H7 (cell line): ENCODE measurements at regions not wholly inside any gene's neighbourhood (a gene's known extent, or its start where the extent isn't known, plus 50 kb on each side); places are given as distances from the start of the nearest gene placed in this dataset.

Source experiments
- DNase-seq: peaks from one replicate; pipeline ENCODE4 v3.0.0; 2012
- H3K27me3 ChIP-seq: 2 replicates; pipeline ENCODE4 v1.6.0; 2011; ENCODE audit warnings: mild to moderate bottlenecking, low read length; ENCODE audit not compliant: control insufficient read depth, insufficient read depth
- H3K36me3 ChIP-seq: replicated peaks from 2 replicates; pipeline ENCODE4 v1.5.1; 2011; ENCODE audit warnings: low read length; ENCODE audit not compliant: control insufficient read depth, insufficient read depth
- H3K4me3 ChIP-seq: 2 replicates; pipeline ENCODE4 v1.5.1; 2011; ENCODE audit warnings: low read depth, mild to moderate bottlenecking, control low read depth, low read length, moderate library complexity; ENCODE audit not compliant: insufficient read depth

- Histone ChIP-seq H3K4me3 (no peak overlapping the region), H3K27me3 (no peaks in the 10 kb centered on the region), H3K36me3 (no peaks in the 10 kb centered on the region)
- DNase-seq, result no peak
These were observed 304.8 kb upstream of the TSHZ2 start for GRCh38 chr20:52667358-52667757.

- no peak for DNase-seq
- no peaks in the 10 kb centered on the region for H3K36me3 ChIP-seq
These were observed 306.7 kb upstream of the TSHZ2 start for GRCh38 chr20:52665441-52665840.

DNA sequence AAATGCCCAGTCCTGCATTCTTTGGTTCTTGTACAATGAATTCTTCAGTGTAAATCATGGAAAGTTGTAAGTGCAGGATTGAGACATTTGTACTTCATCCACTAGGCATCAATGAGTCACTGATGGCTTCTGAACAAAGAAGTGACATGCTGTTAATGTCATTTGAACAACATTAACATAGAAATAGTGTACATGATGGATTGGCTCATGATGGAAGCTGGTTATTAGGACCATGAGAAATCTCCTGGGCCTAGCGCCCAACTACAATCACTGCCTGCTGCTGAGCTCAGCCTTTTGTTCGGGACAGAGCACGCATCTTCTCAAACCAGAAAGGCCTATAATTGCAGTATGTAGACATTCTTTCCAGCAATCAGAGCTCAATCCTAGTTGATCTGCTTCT is 316.8 kb upstream of the TSHZ2 start:
- H3K36me3 ChIP-seq, result no peaks in the 10 kb centered on the region
- H3K4me3 ChIP-seq, result no peak overlapping the region
- DNase-seq, result no peak
- no peaks in the 10 kb centered on the region for H3K27me3 ChIP-seq

More at GRCh38 chr20:52665441-52665840, 306.7 kb upstream of the TSHZ2 start:
- no peak overlapping the region for H3K4me3 ChIP-seq
- H3K27me3 ChIP-seq, result no peaks in the 10 kb centered on the region

GRCh38 chr20:52654567-52654966 is 317.6 kb upstream of the TSHZ2 start:
- Histone ChIP-seq H3K4me3 (no peak overlapping the region), H3K27me3 (no peaks in the 10 kb centered on the region), H3K36me3 (no peaks in the 10 kb centered on the region)
- no peak for DNase-seq

DNA sequence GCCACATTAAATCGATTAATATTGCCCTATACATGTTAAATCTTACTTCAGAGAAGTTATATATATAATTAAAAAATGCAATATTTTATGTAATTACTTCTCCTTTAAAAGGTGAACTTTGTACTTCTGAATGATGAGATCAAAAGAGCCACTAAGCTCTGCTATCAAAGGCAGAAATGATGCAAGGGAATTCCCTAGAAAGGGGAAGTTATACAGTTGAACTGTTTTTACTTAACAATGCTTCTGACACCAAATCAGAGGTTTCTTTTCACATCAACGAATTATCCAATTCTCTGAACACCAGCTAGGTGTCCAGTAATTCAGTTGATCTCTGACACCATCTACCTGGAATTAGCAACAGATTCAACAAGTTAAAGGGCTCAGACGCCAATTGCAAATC is 319.9 kb upstream of the TSHZ2 start:
- no peaks in the 10 kb centered on the region for H3K36me3 ChIP-seq
- H3K27me3 ChIP-seq, result no peaks in the 10 kb centered on the region
- no peak for DNase-seq
- no peak overlapping the region for H3K4me3 ChIP-seq

DNA sequence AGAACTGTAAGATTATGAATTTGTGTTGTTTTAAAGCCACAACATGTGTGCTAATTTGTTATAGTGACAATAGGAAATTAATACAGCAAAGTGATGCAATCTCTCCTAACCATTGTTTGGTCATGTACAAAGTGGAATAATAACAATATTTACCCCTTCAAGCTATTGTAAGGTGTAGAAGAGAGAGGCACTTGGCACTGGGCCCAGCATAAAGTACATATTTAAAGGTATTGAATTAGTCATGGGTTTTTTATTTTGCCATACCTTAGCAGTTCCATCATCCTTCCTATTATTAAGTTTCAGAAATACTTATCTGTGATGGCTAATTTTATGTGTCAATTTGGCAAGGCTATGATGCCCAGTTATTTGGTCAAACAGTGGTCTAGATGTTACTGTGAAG is 322.4 kb upstream of the TSHZ2 start:
- DNase-seq, result no peak
- no peaks in the 10 kb centered on the region for H3K36me3 ChIP-seq
- no peaks in the 10 kb centered on the region for H3K27me3 ChIP-seq
- H3K4me3 ChIP-seq, result no peak overlapping the region

DNA sequence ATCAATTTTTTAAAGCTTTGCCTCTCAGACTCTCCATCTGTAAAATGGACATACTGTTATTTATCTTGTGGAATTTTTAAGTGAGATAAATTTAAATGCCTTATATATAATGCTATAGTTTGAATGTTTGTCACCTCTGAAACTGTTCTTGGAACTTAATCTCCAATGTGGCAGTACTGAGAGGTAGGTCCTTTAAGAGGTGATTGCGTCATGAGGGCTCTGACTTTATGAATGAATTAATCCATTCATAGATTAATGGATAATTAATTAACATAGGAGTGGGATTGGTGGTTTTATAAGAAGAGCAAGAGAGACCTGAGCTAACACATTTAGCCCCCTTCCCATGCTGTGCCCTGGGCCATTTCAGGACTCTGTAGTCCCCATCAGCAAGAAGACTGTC is 326.3 kb upstream of the TSHZ2 start:
- H3K4me3 ChIP-seq, result no peak overlapping the region
- no peaks in the 10 kb centered on the region for H3K27me3 ChIP-seq
- no peaks in the 10 kb centered on the region for H3K36me3 ChIP-seq
- no peak for DNase-seq

GRCh38 chr20:52643034-52643433 is 329.1 kb upstream of the TSHZ2 start:
- DNase-seq, result no peak
- H3K36me3 ChIP-seq, result no peaks in the 10 kb centered on the region
- no peak overlapping the region for H3K4me3 ChIP-seq
- H3K27me3 ChIP-seq, result no peaks in the 10 kb centered on the region

DNA sequence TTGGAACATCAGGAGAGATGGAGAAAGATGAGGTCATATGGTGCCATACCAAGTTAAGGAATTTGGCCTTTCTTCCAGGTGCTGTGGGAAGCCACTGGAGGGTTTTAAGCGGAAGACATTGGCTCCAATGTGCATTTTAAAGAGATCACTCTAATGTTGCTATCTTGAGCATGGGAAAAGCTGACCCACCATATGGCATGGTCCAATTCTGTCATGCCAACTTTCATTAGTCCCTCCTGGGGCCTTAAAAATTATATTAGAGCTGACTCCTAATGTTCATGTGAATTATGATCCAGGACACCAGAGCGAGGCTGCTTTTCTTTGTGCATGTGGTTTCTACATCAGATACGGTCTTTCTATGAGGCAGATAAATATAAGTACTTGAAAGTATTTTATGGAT is 335.0 kb upstream of the TSHZ2 start:
- H3K27me3 ChIP-seq, result no peaks in the 10 kb centered on the region
- DNase-seq, result no peak
- H3K4me3 ChIP-seq, result no peak overlapping the region
- no peaks in the 10 kb centered on the region for H3K36me3 ChIP-seq

DNA sequence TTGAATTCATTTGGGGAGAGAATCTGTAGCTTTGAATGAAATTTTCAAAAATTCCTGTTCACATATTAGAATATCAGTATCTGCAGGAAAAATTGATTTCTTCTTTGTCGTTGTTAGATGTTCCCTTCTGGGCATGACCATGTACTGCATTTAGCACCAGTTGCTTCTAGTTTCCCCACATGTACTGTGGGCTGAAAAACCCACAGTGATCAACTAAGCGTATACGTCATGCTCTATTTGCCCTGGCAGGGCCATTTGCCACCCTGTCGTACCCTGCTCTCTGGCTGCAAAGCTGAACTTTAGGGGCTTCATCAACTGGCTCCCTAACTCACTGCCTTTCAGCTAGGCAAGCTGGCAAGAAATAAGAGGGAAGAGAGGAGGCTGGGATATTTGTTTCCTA is 340.7 kb upstream of the TSHZ2 start:
- H3K4me3 ChIP-seq, result no peak overlapping the region
- no peak for DNase-seq
- no peaks in the 10 kb centered on the region for H3K36me3 ChIP-seq
- no peaks in the 10 kb centered on the region for H3K27me3 ChIP-seq

DNA sequence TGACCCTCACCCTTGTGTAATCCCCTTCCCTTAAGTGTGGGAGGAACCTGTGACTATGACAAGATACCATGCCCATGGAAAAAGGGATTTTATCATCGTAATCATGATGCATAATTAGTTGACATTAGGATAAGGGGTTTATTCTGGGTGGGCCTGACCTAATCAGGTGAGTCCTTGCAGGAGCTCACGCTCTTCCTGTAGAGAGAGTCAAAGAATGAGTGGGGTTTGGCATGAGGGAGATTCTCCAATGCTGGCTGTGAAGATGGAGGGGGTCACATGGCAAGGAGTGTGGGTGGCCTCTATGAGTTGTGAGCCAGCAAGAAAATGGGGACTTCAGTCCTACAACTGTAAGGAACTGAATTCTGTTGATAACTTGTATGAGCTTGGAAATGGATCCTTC is 342.0 kb upstream of the TSHZ2 start:
- Histone ChIP-seq H3K4me3 (no peak overlapping the region), H3K27me3 (no peaks in the 10 kb centered on the region), H3K36me3 (no peaks in the 10 kb centered on the region)
- DNase-seq, result no peak

DNA sequence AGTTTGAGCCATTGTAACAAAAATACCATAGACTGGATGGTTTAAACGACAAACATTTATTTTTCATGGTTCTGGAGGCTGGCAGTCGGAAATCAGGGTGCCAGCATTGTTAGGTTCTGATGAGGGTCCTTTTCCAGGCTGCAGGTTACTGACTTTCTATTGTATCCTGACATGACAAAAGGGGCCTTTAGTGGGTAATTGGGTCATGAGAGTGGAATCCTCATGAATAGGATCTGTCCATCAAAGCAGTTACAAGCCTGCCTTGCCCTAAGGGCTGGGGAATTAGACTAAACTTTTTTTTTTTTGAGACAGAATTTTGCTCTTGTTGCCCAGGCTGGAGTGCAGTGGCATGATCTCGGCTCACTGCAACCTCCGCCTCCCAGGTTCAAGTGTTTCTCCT is 347.9 kb upstream of the TSHZ2 start:
- H3K4me3 ChIP-seq, result no peak overlapping the region
- H3K36me3 ChIP-seq, result no peaks in the 10 kb centered on the region
- H3K27me3 ChIP-seq, result no peaks in the 10 kb centered on the region
- no peak for DNase-seq

DNA sequence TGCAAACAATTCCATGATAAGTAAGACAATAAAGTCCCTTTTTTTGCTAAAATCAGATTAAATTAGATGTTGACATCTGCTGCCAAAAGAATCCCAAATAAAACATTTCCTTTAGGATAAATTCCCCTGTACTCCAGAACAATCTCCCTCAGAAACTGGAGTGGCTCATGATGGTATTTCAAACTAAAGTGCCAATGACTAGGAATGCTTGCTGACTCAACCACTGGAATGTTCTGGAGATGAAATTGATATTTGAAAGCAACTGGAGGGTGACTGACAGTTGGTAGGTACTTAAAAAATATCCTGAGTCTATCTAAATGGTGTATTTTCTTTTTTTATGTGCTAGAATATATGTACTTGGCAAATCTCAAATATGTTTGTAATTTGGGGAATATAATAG is 350.1 kb upstream of the TSHZ2 start:
- Histone ChIP-seq H3K36me3 (no peaks in the 10 kb centered on the region), H3K27me3 (no peaks in the 10 kb centered on the region), H3K4me3 (no peak overlapping the region)
- no peak for DNase-seq

DNA sequence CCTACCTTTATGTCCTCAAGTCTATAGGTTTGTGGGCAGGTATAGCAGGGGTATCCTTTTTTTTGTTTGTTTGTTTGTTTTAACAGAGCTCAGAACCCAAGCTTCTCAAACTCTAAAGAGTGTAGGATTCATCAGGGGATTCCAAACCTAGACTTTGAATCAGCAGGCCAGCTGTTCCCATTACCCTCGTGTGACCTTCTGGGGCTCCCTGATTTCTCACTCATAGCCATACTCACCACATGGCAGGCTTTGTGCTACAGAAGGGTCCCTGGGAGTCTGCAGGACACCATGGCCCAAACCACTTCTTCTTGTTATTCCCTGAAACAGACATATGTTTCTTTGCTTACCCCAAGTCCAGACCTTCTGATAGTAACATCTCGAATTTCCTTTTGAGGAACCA is 350.8 kb upstream of the TSHZ2 start:
- no peaks in the 10 kb centered on the region for H3K27me3 ChIP-seq
- H3K4me3 ChIP-seq, result no peak overlapping the region
- H3K36me3 ChIP-seq, result no peaks in the 10 kb centered on the region
- no peak for DNase-seq

DNA sequence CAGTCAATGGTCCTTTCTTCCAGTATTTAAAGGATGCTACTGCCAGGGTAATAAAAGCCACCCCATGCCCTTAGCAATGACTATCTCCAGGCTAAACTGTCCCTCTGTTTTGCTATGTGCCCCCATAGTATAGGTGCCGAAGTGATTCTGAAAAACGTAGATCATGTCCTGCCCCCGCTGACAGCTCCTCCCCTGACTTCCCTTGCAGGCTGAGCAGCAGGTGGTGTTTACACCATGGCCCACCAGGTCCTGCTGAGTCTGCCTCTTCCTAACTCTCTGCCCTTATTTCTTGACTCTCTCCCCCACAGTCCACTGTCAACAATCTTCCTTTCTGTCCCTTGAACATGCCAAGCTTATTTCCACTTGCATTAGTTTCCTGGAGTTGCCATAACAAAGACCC is 352.5 kb upstream of the TSHZ2 start:
- no peak for DNase-seq
- H3K36me3 ChIP-seq, result no peaks in the 10 kb centered on the region
- no peaks in the 10 kb centered on the region for H3K27me3 ChIP-seq
- H3K4me3 ChIP-seq, result no peak overlapping the region

DNA sequence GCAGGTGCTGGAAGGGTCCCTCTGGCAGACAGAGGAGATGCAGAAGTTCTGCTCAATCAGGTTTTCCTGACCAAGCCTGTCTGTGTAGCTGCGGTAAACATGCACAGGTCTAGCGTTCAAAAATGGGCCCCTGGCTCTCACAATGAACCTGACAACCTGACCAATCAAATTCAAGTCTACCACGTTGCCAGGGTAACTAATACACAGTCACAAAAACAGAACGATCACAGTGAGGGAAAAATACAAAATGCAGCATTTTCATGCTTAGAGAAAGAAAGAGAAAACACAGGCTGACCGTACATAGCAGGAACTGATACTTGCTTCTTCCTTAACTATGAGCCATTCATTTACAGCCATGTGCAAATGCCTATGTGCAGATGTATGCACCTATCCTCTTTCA is 353.1 kb upstream of the TSHZ2 start:
- DNase-seq, result no peak
- Histone ChIP-seq H3K4me3 (no peak overlapping the region), H3K27me3 (no peaks in the 10 kb centered on the region), H3K36me3 (no peaks in the 10 kb centered on the region)
